NOMO-1 (cell line): ENCODE measurements at regions not wholly inside any gene's neighbourhood (a gene's known extent, or its start where the extent isn't known, plus 50 kb on each side); places are given as distances from the start of the nearest gene placed in this dataset.
"Not testable (repeated sequence)": the region's sequence is repeated elsewhere in the genome, so short reads cannot be mapped to it uniquely, and the experiment has no call there.

ENCODE experiments used
- DNase-seq, 2 experiments: peaks; one replicate each; lab custom pipeline; 2025; ENCODE audit not compliant: unreplicated experiment in 2 of 2; lab: John Stamatoyannopoulos, UW

- DNase-seq: no peak
Observed at GRCh38 chr11:106276126-106276525, 198.7 kb downstream of the AASDHPPT start.

- no peak for DNase-seq
Observed at GRCh38 chr11:106276859-106277436, 199.5 kb downstream of the AASDHPPT start.

- DNase-seq: no peak
Observed at GRCh38 chr11:106277484-106277883, 200.0 kb downstream of the AASDHPPT start.

GRCh38 chr11:106278391-106278790, 200.9 kb downstream of the AASDHPPT start:
- DNase-seq: no peak

DNA sequence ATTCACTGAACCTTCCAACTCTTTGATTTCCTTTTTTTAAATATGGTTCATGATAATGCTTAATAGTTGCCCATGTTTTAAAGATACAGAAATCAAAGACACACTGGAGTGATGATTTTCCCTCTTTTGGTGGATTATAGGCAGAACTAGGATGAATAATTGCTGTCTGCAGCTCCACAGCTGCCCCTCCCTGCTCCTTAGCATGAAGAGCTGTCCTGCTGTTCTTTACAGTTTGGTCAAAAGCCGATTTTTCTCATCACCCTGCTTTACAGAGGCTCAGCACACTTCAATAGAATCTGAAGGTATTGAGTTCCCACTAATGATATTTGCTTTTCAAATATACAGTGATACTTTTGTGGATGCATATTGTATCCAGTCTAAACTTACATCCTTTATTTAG, 202.6 kb downstream of the AASDHPPT start:
- DNase-seq: no peak

GRCh38 chr11:106281455-106282173, 204.2 kb downstream of the AASDHPPT start:
- DNase-seq: no peak

- no peak for DNase-seq
Observed at GRCh38 chr11:106286881-106287504, 209.5 kb downstream of the AASDHPPT start.

- no peak for DNase-seq
Observed at GRCh38 chr11:106288057-106288456, 210.6 kb downstream of the AASDHPPT start.

- DNase-seq: no peak
Observed at GRCh38 chr11:106288822-106289387, 211.4 kb downstream of the AASDHPPT start.

GRCh38 chr11:106292526-106292925, 215.1 kb downstream of the AASDHPPT start:
- DNase-seq: no peak

DNA sequence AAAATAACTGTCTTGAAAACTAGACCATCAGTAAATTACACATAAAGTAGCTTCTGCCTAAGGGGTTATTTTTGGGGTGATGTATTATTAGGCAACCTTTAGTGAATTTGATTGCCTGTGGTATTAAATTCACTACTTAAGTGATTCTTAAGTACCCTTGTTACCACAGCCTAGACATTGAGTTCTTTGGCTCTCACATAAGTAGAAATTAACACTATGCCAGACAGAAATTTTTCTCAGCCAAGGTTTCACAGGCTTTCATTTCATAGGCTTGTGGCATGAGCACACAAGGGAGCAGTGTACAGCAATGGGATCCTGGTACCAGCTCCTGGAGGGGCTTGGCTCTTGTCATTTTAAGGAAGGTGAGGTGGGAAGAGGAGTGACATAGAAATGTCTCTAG, 218.5 kb downstream of the AASDHPPT start:
- DNase-seq: no peak

DNA sequence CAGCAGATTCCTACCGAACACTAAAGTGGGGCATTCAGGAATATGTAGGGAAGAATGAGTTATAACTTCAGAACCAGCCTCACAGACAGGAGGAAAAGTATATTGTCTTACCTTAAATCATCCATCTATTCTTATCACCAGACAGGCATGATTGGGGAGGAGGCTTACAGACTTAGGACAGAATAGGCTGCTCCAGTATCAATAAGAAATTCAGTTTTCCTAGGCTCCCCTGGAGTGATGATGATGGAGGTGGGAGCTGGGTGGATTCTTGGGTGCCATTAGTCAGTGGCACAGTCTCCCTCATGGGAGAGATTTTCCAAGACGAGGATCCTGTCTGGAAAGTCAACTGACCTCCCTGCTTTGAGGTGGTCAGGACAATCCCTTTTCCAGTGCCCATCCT, 225.0 kb downstream of the AASDHPPT start:
- DNase-seq: no peak

DNA sequence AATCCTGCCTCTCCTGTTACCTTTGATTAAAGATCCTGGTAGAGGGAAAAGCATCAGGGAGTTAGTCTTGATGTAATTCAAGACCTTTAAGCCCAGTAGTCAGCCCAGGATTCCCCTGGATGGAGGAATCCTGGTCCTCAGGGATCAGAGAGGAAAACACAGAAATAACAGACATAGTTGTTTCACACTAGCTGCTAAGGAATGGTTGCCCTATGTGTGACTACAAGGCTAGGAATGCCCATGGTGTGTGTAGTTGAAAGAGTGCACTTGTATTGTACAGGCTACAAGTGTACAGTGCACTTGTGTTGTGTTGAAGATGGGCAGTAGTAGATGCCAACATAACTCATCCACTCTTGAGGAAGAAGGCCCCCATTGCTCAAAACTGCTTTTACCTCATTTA, 226.8 kb downstream of the AASDHPPT start:
- DNase-seq: no peak

DNA sequence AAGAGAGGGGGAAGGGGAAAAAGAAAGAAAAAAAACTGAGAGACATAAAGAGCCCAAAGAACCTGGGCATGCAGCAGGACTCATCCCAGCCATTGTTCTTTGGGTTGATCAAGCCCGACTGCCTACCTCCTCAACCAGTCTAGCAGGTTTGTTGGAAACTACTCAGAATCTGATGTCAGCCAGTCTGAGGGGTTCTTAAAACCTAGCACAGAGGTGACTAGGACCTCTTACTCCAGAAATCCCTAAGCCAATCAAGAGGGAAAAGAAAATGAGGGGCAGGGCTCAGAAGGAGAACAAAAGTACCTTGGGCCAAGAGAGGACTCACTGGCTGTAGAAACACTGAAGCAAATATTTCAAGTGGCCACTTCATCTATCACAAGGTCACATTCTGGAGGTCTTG, 228.0 kb downstream of the AASDHPPT start:
- no peak for DNase-seq

GRCh38 chr11:106306942-106307341, 229.5 kb downstream of the AASDHPPT start:
- DNase-seq: no peak

GRCh38 chr11:106309070-106309684, 231.7 kb downstream of the AASDHPPT start:
- DNase-seq: no peak

GRCh38 chr11:106311531-106312230, 234.2 kb downstream of the AASDHPPT start:
- no peak for DNase-seq

DNA sequence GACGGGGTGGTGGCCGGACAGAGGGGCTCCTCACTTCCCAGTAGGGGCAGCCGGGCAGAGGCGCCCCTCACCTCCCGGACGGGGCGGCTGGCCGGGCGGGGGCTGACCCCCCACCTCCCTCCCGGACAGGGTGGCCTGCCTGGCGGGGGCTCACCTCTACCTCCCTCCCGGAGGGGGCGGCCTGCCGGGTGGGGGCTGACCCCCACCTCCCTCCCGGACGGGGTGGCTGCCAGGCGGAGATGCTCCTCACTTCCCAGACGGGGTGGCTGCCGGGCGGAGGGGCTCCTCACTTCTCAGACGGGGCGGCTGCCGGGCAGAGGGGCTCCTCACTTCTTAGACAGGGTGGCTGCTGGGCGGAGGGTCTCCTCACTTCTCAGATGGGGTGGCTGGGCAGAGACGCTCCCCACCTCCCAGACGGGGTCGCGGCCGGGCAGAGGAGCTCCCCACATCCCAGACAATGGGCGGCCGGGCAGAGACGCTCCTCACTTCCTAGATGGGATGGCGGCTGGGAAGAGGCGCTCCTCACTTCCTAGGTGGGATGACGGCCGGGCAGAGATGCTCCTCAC, 239.8 kb downstream of the AASDHPPT start:
- not testable (repeated sequence) for DNase-seq

DNA sequence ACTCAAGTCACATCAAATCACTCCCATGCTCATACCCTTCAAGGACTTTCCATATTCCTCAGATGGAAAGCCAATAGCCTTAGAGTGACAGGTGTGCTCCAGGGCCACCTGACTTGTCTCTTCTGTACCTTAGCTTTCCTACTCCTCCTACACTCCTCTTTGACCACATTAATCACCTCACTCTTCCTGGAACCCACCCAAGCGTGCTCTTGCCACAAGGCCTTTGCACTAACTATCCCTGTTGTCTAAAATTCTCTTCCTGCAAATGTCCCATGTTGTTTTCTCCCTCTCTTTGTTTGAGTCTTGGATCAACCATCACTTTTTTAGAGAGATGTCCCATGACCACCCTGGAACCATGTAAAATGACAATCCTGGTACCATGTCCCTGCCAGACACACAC, 244.1 kb downstream of the AASDHPPT start:
- DNase-seq: no peak

DNA sequence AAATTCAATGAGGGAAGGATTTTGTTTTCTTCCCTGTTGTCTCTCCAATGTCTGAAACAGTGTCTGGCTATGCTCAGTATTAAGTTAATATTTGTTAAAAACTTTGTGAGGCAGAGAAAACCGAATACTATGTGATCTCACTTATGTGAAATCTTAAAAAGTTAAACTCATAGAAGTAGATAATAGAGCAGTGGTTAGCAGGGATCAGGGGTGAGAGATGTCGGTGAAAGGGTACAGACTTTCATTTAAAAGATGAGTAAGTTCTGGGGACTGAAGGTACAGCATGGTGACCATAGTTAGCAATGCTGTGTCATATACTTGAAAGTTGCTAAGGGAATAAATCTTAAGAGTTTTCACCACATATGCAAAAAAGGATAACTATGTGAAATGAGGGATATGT, 244.6 kb downstream of the AASDHPPT start:
- DNase-seq: no peak

GRCh38 chr11:106326087-106326486, 248.6 kb downstream of the AASDHPPT start:
- DNase-seq: no peak
